Chondrocyte (in vitro differentiated cells): ENCODE measurements at regions not wholly inside any gene's neighbourhood (a gene's known extent, or its start where the extent isn't known, plus 50 kb on each side); places are given as distances from the start of the nearest gene placed in this dataset.
"Not testable (repeated sequence)": the region's sequence is repeated elsewhere in the genome, so short reads cannot be mapped to it uniquely, and the experiment has no call there.

Experiments
- DNase-seq: peaks from one replicate; pipeline ENCODE4 v3.0.0; 2021; ENCODE audit warnings: mixed read lengths, low spot score
- H3K27ac Mint-ChIP-seq: one replicate; pipeline ENCODE4 v1.8.0; 2021; ENCODE audit warnings: mild to moderate bottlenecking, moderate library complexity, mixed read lengths; ENCODE audit not compliant: unreplicated experiment
- H3K27me3 Mint-ChIP-seq: 2 replicates; pipeline ENCODE4 v1.8.0; 2021; ENCODE audit warnings: low read depth, mixed read lengths
- H3K36me3 Mint-ChIP-seq: 2 replicates; pipeline ENCODE4 v1.8.0; 2021; ENCODE audit warnings: low read depth, mixed read lengths
- H3K4me1 Mint-ChIP-seq: 2 replicates; pipeline ENCODE4 v1.8.0; 2021; ENCODE audit warnings: low read depth, mild to moderate bottlenecking, mixed read lengths
- H3K4me3 Mint-ChIP-seq: one replicate; pipeline ENCODE4 v1.8.0; 2021; ENCODE audit warnings: mild to moderate bottlenecking, moderate library complexity, mixed read lengths; ENCODE audit not compliant: unreplicated experiment
- H3K9me3 Mint-ChIP-seq: 2 replicates; pipeline ENCODE4 v1.8.0; 2021; ENCODE audit warnings: low read depth, mixed read lengths
- TF ChIP-seq, protein P1 (sequence below): fragments of 200-600 bp; sonication (generic); IDR thresholded peaks from 2 replicates; pipeline ENCODE4 v1.5.0; 2021; ENCODE audit warnings: antibody characterized with exemption, mild to moderate bottlenecking, moderate library complexity

DNA sequence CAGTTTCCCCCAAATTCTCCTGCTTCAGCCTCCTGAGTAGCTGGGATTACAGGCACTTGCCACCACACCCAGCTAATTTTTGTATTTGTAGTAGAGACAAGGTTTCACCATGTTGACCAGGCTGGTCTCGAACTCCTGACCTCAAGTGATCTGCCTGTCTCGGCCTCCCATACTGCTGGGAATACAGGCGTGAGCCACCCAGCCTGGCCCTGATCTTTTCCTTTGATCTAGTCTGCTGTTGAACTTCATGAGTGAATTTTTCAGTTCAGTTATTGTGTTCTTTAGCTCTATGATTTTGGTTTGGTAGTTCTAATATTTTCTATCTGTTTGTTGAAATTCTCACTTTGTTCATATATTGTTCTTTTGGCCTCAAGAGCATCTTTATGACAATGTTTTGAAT lies 83.4 kb upstream of the RAP2C start:
- H3K27ac Mint-ChIP-seq, H3K4me1 Mint-ChIP-seq, H3K27me3 Mint-ChIP-seq, H3K36me3 Mint-ChIP-seq, H3K4me3 Mint-ChIP-seq, DNase-seq: not testable (repeated sequence)
- H3K9me3 Mint-ChIP-seq, result peaks cover 12% of the 10 kb centered on the region

GRCh38 chrX:132294776-132295495 lies 75.7 kb upstream of the RAP2C start:
- H3K36me3 Mint-ChIP-seq, result peaks cover 2% of the 10 kb centered on the region

DNA sequence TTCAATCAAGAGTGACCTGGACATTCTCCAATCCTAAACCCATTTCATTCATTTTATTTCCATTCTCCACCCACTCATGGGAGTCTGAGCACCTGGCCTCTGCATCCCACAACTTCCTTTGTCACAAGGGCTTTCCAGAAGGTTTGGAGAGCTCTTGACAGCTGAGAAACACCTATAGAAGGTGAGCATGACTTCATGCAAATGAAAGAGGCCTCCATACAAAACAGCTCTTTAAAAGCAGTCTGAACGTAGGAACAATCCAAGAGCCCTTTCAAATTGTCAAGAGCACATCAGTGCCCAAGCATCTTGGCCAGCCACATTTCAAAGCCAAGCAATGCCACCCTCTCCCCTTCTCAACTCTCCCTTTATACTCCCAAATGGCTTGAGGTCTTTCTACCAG lies 74.9 kb upstream of the RAP2C start:
- Mint-ChIP-seq H3K36me3 (peaks cover 2% of the 10 kb centered on the region), H3K9me3 (peaks cover 7% of the 10 kb centered on the region), H3K4me1 (no peaks in the 10 kb centered on the region), H3K27ac (no peak overlapping the region), H3K27me3 (no peaks in the 10 kb centered on the region), H3K4me3 (no peak overlapping the region)
- no peak for DNase-seq
- TF ChIP-seq, protein P1, sequence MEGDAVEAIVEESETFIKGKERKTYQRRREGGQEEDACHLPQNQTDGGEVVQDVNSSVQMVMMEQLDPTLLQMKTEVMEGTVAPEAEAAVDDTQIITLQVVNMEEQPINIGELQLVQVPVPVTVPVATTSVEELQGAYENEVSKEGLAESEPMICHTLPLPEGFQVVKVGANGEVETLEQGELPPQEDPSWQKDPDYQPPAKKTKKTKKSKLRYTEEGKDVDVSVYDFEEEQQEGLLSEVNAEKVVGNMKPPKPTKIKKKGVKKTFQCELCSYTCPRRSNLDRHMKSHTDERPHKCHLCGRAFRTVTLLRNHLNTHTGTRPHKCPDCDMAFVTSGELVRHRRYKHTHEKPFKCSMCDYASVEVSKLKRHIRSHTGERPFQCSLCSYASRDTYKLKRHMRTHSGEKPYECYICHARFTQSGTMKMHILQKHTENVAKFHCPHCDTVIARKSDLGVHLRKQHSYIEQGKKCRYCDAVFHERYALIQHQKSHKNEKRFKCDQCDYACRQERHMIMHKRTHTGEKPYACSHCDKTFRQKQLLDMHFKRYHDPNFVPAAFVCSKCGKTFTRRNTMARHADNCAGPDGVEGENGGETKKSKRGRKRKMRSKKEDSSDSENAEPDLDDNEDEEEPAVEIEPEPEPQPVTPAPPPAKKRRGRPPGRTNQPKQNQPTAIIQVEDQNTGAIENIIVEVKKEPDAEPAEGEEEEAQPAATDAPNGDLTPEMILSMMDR, result no peak

More at GRCh38 chrX:132294776-132295495, 75.7 kb upstream of the RAP2C start:
- no peaks in the 10 kb centered on the region for H3K4me1 Mint-ChIP-seq
- TF ChIP-seq, protein P1, result no peak
- H3K4me3 Mint-ChIP-seq, result no peak overlapping the region
- no peak overlapping the region for H3K27ac Mint-ChIP-seq
- H3K27me3 Mint-ChIP-seq, result no peaks in the 10 kb centered on the region
- H3K9me3 Mint-ChIP-seq, result peaks cover 7% of the 10 kb centered on the region
- no peak for DNase-seq

- no peaks in the 10 kb centered on the region for H3K27me3 Mint-ChIP-seq
- H3K4me3 Mint-ChIP-seq, result no peak overlapping the region
- no peak overlapping the region for H3K27ac Mint-ChIP-seq
- H3K9me3 Mint-ChIP-seq, result peaks cover 13% of the 10 kb centered on the region
- H3K36me3 Mint-ChIP-seq, result peaks cover 4% of the 10 kb centered on the region
- TF ChIP-seq, protein P1, result peak; percentile 95
- DNase-seq, result no peak
- no peaks in the 10 kb centered on the region for H3K4me1 Mint-ChIP-seq
Observed at GRCh38 chrX:132292793-132293192, 73.5 kb upstream of the RAP2C start.

GRCh38 chrX:132277953-132278614 lies 58.8 kb upstream of the RAP2C start:
- Mint-ChIP-seq H3K27ac (no peak overlapping the region), H3K27me3 (no peaks in the 10 kb centered on the region)
- TF ChIP-seq, protein P1, result no peak

DNA sequence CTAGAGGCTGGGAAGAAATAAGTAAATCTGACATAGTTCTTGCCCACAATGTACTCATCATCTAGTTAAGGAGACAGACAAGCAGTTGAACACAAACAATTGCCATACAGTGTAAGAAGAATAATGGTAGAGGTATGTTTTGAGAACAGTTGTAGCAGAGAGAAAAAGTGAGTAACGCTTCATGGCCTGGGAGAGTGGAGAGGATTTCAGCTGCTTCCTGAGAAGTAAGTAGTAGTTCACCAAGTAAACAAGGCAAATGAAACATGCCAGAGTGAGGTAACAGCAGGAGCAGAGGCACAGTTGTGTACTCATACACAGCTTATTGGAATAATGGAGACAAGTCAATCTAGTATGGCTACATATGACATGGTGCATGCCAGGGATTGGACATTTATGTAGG lies 53.6 kb upstream of the RAP2C start:
- no peaks in the 10 kb centered on the region for H3K27me3 Mint-ChIP-seq
- no peaks in the 10 kb centered on the region for H3K36me3 Mint-ChIP-seq
- H3K4me1 Mint-ChIP-seq, result peaks cover 27% of the 10 kb centered on the region
- no peak overlapping the region for H3K4me3 Mint-ChIP-seq
- DNase-seq, result no peak
- H3K9me3 Mint-ChIP-seq, result peaks cover 26% of the 10 kb centered on the region
- no peak overlapping the region for H3K27ac Mint-ChIP-seq
- TF ChIP-seq, protein P1, result no peak

More at GRCh38 chrX:132277953-132278614, 58.8 kb upstream of the RAP2C start:
- Mint-ChIP-seq H3K4me1 (no peaks in the 10 kb centered on the region), H3K9me3 (peaks cover 26% of the 10 kb centered on the region), H3K4me3 (no peak overlapping the region), H3K36me3 (no peaks in the 10 kb centered on the region)
- DNase-seq, result no peak
